GM19328 (cell line): ENCODE measurements at regions not wholly inside any gene's neighbourhood (a gene's known extent, or its start where the extent isn't known, plus 50 kb on each side); places are given as distances from the start of the nearest gene placed in this dataset.
"Not testable (repeated sequence)": the region's sequence is repeated elsewhere in the genome, so short reads cannot be mapped to it uniquely, and the experiment has no call there.

Source experiments
- ATAC-seq: cut with Tn5 transposase; IDR thresholded peaks from one replicate; pipeline ENCODE4 v1.9.1; 2021; ENCODE audit warnings: mild to moderate bottlenecking, moderate library complexity; ENCODE audit not compliant: unreplicated experiment

- ATAC-seq, result not testable (repeated sequence)
Measured at GRCh38 chr2:90359887-90360730, 1668.6 kb downstream of the RPIA start.

GRCh38 chr2:90360731-90361035 lies 1669.2 kb downstream of the RPIA start:
- not testable (repeated sequence) for ATAC-seq
